Kidney tubule cell (primary cell): ENCODE measurements at regions not wholly inside any gene's neighbourhood (a gene's known extent, or its start where the extent isn't known, plus 50 kb on each side); places are given as distances from the start of the nearest gene placed in this dataset.

ENCODE experiments used
- DNase-seq: peaks from one replicate; pipeline ENCODE4 v3.0.0-alpha.2; 2018; ENCODE audit warnings: low spot score

DNA sequence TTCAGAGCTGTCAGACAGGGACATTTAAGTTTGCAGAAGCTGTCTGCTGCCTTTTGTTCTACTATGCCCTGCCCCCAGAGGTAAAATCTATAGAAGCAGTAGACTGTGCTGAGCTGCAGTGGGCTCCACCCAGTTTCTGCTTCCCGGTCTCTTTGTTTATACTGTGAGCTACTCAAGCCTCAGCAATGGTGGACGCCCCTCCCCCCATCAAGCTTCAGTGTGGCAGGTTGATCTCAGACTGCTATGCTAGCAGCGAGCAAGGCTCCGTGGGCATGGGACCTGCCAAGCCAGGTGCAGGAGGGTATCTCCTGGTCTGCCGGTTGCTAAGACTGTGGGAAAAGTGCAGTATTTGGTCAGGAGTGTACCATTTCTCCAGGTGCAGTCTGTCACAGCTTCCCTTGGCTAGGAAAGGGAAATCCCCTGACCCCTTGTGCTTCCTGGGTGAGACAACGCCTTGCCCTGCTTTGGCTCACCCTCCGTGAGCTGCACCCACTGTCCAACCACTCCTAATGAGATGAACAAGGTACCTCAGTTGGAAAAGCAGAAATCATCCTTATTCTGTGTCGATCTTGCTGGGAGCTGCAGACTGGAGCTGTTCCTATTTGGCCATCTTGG, 692.2 kb downstream of the UTRN start:
- peak; percentile 61 for DNase-seq

DNA sequence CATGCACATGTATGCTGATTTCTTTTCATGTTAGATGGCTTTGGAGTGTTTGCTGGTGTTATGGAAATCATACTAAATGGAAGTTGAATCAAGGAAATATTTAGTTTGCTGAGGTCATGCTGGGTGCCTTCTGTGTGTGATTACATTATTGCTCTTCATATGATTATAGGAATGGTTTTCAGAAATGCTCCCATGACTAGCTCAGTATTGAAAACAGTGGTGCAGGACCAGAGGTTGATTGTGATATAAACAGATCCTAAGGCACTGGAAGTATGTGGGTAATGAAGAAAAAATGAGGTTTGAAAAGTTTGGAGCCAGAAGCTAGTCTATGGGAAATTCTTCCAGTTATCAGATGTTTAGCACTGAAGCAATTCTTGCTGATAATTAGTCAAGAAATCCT, 693.1 kb downstream of the UTRN start:
- no peak for DNase-seq

- DNase-seq: peak; percentile 63
Measured at GRCh38 chr6:144986271-144986670, 701.1 kb downstream of the UTRN start.

DNA sequence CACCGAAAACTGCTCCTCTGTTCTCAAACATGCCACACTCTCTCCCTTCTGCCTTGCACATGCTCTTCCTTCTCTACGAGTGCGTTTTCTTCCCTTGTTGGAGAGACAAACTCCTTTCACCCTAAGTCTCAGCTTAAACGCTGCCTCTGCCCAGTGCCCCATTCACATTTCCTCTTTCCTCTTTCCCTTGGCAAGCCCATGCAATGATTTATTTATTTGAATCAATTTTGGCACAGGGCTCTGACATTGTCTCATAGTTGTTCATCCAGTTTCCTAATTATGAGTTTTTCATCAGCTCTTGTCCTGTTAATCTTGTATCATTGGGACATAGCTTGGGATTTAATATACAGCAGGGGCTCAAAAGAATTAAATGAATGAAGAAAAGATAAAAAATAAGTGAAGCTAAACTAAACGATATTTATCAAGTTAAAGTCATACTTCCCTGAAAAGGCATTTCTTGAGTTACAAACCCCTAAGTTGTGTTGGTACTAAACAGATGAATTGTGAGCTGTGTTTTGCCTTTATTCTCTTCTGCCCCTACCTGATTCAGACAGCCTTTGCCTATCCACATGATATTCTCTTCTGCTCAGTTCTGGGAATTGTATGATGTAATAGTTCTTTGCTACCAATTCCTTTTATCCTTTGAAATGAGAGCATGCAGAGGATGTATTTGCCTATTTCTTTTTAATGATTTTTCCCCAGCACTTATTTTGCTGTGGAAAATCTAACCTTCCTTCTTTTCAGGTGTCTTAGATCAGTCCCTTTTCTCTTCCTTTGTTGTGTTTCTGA, 704.4 kb downstream of the UTRN start:
- DNase-seq: no peak

DNA sequence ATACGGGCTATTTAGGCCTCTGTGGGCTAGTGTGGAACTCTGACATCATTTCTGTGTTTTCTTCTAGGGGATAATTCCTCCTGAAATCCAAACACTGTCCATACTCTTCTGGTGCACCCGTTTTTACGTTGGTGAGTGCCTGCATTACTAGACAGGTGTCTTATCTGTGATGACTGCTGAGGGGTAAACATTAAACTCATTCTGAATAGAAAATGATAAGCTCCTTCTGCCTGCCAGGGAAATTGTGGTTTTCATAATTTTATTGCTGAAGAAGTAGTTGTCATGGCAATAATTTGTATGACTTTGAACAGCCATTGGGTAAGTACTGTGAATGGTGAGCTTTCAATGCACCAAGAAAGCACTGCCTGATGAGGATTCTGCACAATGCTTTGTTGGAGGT, 705.6 kb downstream of the UTRN start:
- no peak for DNase-seq

- peak; percentile 43 for DNase-seq
Measured at GRCh38 chr6:144993870-144994269, 708.7 kb downstream of the UTRN start.

DNA sequence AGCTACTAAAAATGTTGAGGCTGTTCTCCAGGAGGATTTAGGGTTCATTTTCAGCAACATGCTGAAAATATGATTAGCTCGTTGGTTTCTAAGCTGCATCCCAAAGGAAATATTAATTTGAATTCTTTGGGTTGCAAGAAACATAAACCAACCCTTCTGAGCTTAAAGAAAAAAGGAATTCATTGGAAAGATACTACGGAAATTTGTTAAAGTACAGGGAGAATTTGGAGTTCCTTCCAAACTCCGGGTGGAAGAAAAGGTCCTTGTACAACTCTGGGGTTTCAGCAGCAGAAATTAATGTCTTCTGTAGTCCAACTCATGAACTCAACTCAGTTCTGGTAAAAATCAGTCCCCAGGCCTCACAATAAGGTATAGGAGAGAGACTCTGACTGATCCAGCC, 712.9 kb downstream of the UTRN start:
- DNase-seq: no peak

DNA sequence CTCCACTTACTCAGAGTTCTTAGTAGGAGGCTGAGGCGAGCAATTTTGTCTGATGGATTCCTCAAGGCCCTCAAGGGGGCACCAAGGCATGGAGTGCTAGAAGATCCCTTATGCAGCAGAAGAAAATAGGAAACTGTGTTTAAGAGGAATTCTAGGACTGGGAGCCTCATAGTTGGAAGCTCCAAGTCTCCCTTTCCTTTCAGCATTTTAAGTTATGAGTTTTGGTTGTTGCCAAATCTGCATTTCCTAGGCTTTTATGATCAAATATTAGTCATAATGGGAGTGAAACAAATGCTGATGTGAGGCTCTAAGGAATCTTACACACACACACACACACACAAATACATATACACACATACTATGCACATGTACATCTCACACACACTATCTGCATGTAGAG, 714.0 kb downstream of the UTRN start:
- DNase-seq: no peak

DNA sequence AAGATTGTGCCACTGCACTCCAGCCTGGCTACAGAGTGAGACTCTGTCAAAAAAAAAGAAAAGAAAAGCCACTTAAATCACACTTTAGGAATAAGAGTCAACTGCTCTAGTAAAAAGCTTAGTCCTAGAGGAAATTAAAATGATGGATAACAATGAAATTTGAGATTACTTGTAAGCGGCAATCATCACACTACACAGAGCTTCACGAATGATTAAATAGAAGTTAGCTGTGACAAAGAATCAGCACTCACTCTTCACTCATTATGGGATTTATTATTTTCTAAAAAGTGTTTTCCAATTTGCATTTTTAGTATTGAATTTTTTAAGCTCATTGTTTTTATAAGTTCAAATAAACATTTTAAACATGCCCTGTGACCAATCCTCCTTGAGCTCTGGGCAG, 718.0 kb downstream of the UTRN start:
- DNase-seq: no peak

DNA sequence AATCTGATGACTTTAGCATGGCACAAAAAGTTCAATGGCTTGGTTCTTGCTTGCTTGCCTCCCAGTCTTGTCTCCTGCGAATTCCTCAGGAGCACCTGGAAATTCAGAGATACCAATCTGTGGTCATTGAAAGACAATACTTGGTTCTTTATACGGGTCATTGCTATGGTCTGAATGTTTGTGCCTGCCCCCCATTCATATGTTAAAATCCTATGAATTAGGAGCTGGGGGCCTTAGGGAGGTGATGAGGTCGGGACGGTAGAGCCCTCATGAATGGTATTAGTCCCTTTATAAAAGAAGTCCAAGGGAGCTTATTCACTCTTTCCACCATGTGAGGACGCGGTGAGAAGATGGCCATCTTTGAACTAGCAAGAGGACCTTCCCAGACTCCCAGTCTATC, 721.8 kb downstream of the UTRN start:
- DNase-seq: no peak

- no peak for DNase-seq
Measured at GRCh38 chr6:145008715-145009114, 723.6 kb downstream of the UTRN start.

- DNase-seq: no peak
Measured at GRCh38 chr6:145009711-145010110, 724.6 kb downstream of the UTRN start.

GRCh38 chr6:145012039-145012662, 723.2 kb downstream of the EPM2A start:
- DNase-seq: no peak

DNA sequence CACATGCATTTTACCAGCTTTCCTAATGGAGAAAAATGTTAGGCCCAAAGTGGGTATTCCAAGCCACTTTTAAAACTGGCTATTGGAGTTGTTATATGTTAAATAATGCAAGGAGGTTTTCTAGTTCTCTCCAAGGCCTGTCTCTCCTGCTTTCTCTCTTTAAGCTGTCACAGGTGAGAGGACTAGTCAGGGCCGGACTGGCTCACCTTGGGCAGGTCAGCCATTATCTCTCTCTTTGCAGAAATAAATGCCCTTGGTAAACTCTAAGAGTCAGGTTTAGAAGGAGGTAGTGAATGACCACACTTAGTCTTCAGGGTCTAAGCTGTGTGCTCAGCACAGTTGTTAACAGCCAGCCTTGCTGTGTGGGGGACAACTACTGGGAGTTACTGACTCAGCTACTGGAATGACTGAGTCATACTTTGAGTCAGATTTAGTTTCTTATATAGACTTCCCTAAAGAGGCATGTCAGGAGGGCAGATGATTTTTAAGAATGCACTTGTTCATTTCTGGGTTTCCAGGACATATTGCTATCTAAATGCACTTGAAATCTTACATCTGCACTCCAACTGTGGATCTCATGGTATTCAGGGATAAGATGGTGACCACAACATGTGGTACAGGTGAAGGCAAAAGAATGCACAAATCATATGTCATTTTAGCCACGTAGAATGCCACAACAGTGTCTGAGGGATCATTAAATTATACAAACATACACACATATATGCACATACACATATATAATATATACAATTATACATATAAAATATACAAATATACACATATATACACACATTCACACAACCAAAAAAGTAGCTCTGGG, 719.4 kb downstream of the EPM2A start:
- DNase-seq: peak; percentile 96

DNA sequence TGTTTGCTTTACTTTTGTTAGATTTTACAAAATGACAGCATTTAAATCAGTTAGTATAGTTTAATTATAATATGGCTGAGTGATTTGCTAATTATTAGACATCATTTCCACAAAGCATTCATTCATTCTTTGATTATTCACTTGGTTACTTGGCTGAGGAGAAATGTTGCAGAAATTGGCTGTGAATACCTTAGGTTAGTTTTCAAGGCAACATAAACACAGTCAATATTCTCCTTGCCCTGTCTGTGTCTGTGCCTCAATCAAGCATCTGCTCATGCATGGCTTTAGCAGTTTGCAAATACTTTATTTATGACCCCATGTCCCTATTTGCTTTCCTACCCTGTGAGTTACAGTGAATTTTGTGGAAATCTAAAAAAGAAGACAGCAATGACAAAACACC, 718.3 kb downstream of the EPM2A start:
- peak; percentile 72 for DNase-seq

DNA sequence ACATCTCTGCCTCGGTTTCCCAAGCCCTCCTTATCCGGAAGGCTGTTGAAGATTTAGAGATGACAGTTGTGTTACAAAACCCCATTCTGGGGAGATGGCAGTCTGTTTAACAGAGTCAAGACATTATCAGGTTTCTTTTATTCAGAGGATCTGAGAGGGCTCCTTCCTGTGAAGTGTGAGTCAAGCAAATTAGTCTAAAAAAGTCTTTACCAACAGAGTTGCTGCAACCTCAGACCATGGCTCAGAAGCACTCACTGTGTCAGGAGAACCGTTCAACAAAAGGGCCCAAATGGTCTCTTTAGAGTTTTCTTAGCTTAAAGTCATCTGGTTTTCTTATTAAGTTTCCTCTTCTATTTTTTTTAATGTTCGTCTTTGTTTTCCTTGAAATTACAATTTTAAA, 717.8 kb downstream of the EPM2A start:
- DNase-seq: peak; percentile 42

GRCh38 chr6:145018027-145018426, 717.3 kb downstream of the EPM2A start:
- no peak for DNase-seq

- DNase-seq: no peak
Measured at GRCh38 chr6:145020114-145020513, 715.2 kb downstream of the EPM2A start.

DNA sequence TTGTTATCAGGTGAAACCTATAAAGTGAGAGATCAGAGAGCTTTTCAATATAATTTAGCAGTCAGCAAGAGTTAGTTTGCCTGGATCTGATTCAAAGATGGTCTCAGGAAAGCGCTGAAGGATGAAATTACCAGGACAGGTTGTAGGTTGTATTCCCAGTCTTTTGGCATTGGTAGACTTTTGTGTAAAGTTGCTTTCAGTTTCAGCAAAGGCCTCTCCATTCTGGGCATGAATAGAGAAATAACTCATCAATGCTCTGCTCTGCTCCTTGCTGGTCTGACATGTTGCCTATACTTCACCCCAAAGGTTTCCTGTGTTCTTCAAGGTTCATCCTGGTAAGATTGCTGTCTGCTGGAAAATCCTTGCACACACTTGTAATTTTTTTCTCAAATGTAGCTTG, 714.8 kb downstream of the EPM2A start:
- no peak for DNase-seq

DNA sequence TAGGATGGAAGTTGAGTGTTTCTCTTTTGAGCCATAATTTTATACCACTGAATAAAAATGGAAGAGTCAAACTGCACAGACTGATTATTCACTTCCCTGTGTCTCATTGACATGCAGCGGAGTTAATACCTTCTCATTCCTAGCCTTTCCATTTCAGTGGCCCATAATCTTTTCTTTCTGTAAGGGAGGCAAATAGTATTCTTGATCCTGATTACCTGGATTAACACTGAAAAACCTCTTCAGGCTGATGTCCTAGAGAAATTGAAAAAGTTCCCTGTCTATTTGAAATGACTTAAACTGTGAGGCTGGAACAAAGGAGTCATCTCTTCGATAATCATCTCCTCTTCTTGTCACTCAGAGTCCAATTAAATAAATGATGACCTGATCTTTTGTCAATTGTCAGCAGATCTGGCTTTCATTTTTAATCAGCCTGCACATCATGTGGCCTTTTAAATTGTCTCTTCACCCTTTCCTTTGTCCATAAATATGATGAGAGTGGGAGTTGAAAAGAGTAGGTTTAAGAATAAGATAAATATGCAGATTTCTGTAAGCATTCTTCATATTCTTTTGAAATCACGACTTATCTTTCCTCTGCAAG, 713.0 kb downstream of the EPM2A start:
- no peak for DNase-seq

GRCh38 chr6:145023116-145023726, 712.1 kb downstream of the EPM2A start:
- DNase-seq: no peak

DNA sequence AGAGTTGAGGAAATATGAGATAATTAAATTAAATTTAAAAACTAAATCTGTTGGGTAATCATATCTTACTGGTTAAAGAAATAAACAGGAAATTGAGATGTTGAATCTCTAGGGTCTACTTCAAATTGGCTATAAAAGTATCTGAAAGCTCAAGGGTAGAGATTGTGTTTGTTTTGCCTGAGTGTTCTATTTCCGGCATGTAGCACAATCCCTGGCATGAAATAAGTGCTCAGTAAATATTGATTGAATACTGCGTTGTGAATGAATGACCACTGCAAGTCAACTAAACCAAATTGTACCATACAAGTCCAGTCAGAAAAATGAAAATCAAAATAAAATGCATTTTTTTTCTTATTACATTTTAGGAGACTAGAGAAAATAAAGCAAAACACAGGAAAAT, 709.8 kb downstream of the EPM2A start:
- DNase-seq: no peak
